GM18870 (cell line): ENCODE measurements at regions not wholly inside any gene's neighbourhood (a gene's known extent, or its start where the extent isn't known, plus 50 kb on each side); places are given as distances from the start of the nearest gene placed in this dataset.

ENCODE experiments used
- ATAC-seq: cut with Tn5 transposase; IDR thresholded peaks from one replicate; pipeline ENCODE4 v1.9.1; 2021; ENCODE audit warnings: moderate library complexity; ENCODE audit not compliant: unreplicated experiment

- no peak for ATAC-seq
Observed at GRCh38 chr6:134534708-134535149, 216.8 kb upstream of the SGK1 start.

- no peak for ATAC-seq
Observed at GRCh38 chr6:134533991-134534390, 216.1 kb upstream of the SGK1 start.

GRCh38 chr6:134532694-134533624 is 215.0 kb upstream of the SGK1 start:
- no peak for ATAC-seq

- no peak for ATAC-seq
Observed at GRCh38 chr6:134531611-134532010, 213.7 kb upstream of the SGK1 start.

- ATAC-seq, result no peak
Observed at GRCh38 chr6:134531188-134531551, 213.3 kb upstream of the SGK1 start.

- ATAC-seq, result no peak
Observed at GRCh38 chr6:134529921-134530320, 212.0 kb upstream of the SGK1 start.

GRCh38 chr6:134529305-134529704 is 211.4 kb upstream of the SGK1 start:
- ATAC-seq, result no peak

GRCh38 chr6:134527108-134527787 is 209.3 kb upstream of the SGK1 start:
- ATAC-seq, result no peak

- ATAC-seq, result no peak
Observed at GRCh38 chr6:134525190-134525868, 207.4 kb upstream of the SGK1 start.

- ATAC-seq, result no peak
Observed at GRCh38 chr6:134523903-134524650, 206.2 kb upstream of the SGK1 start.

- no peak for ATAC-seq
Observed at GRCh38 chr6:134523051-134523450, 205.1 kb upstream of the SGK1 start.

- ATAC-seq, result no peak
Observed at GRCh38 chr6:134521116-134521501, 203.2 kb upstream of the SGK1 start.

- ATAC-seq, result no peak
Observed at GRCh38 chr6:134520181-134521115, 202.5 kb upstream of the SGK1 start.

- peak; percentile 58 for ATAC-seq
Observed at GRCh38 chr6:134519465-134519864, 201.6 kb upstream of the SGK1 start.

- ATAC-seq, result no peak
Observed at GRCh38 chr6:134517868-134518267, 200.0 kb upstream of the SGK1 start.

GRCh38 chr6:134517145-134517658 is 199.3 kb upstream of the SGK1 start:
- ATAC-seq, result no peak

GRCh38 chr6:134516582-134516981 is 198.7 kb upstream of the SGK1 start:
- ATAC-seq, result no peak

- no peak for ATAC-seq
Observed at GRCh38 chr6:134515986-134516385, 198.1 kb upstream of the SGK1 start.

- no peak for ATAC-seq
Observed at GRCh38 chr6:134512981-134513391, 195.1 kb upstream of the SGK1 start.
